Endodermal cell (in vitro differentiated cells): ENCODE measurements at regions not wholly inside any gene's neighbourhood (a gene's known extent, or its start where the extent isn't known, plus 50 kb on each side); places are given as distances from the start of the nearest gene placed in this dataset.

ENCODE experiments used
- DNase-seq: peaks from one replicate; pipeline ENCODE4 v3.0.0-alpha.2; 2017
- H3K27ac ChIP-seq: 2 replicates; pipeline ENCODE4 v1.5.1; 2013; ENCODE audit warnings: mild to moderate bottlenecking, low read depth, low read length, moderate library complexity
- H3K27me3 ChIP-seq: 2 replicates; pipeline ENCODE4 v1.6.1; 2013; ENCODE audit warnings: mild to moderate bottlenecking, low read length, moderate library complexity; ENCODE audit not compliant: insufficient read depth, control insufficient read depth, poor library complexity, severe bottlenecking
- H3K36me3 ChIP-seq: 2 replicates; pipeline ENCODE4 v1.7.0; 2013; ENCODE audit warnings: mild to moderate bottlenecking, low read length, moderate library complexity; ENCODE audit not compliant: control insufficient read depth, insufficient read depth
- H3K4me1 ChIP-seq: one replicate; pipeline ENCODE4 v1.7.0; 2013; ENCODE audit warnings: low read length; ENCODE audit not compliant: control insufficient read depth, insufficient read depth
- H3K4me3 ChIP-seq: 2 replicates; pipeline ENCODE4 v1.5.1; 2013; ENCODE audit warnings: mild to moderate bottlenecking, low read length, moderate library complexity
- H3K9ac ChIP-seq: 2 replicates; pipeline ENCODE4 v1.6.1; 2013; ENCODE audit warnings: mild to moderate bottlenecking, low read length, moderate library complexity; ENCODE audit not compliant: poor library complexity, severe bottlenecking; ENCODE audit errors: extremely low read depth
- H3K9me3 ChIP-seq: 2 replicates; pipeline ENCODE4 v1.6.1; 2013; ENCODE audit warnings: mild to moderate bottlenecking, low read length, moderate library complexity; ENCODE audit not compliant: control insufficient read depth
- H3K27ac Mint-ChIP-seq: 2 replicates; pipeline ENCODE4 v1.8.0; 2020; ENCODE audit warnings: mixed read lengths
- H3K27me3 Mint-ChIP-seq: 2 replicates; pipeline ENCODE4 v1.8.0; 2021; ENCODE audit warnings: mild to moderate bottlenecking, mixed read lengths; ENCODE audit not compliant: insufficient read depth
- H3K36me3 Mint-ChIP-seq: 2 replicates; pipeline ENCODE4 v1.8.0; 2020; ENCODE audit warnings: low read depth, mixed read lengths
- H3K4me1 Mint-ChIP-seq: 2 replicates; pipeline ENCODE4 v1.8.0; 2020; ENCODE audit warnings: mixed read lengths
- H3K4me3 Mint-ChIP-seq: 2 replicates; pipeline ENCODE4 v1.8.0; 2020; ENCODE audit warnings: mild to moderate bottlenecking, moderate library complexity, mixed read lengths
- H3K9me3 Mint-ChIP-seq: 2 replicates; pipeline ENCODE4 v1.8.0; 2020; ENCODE audit warnings: mild to moderate bottlenecking, mixed read lengths
- CTCF ChIP-seq: fragments of 200-600 bp; sonication (generic); conservative IDR thresholded peaks from 2 replicates; pipeline ENCODE4 v1.5.0; 2021; ENCODE audit warnings: antibody characterized with exemption, mild to moderate bottlenecking
- WGBS, 2 experiments: methylation state at CpG; one replicate each; pipeline versions ENCODE4 v1.1.5 to v1.1.7; 2013; ENCODE audit warnings: missing lambda C conversion rate in 2 of 2, mixed read lengths in 1 of 2; ENCODE audit not compliant: insufficient coverage in 1 of 2, insufficient read length in 1 of 2; 5-methylcytosine and 5-hydroxymethylcytosine counted together

GRCh38 chr4:10364194-10364593, 93.0 kb downstream of the ZNF518B start:
- Histone ChIP-seq H3K4me3 (no peak overlapping the region), H3K36me3 (no peaks in the 10 kb centered on the region), H3K27me3 (peaks cover 11% of the 10 kb centered on the region), H3K9ac (no peak overlapping the region), H3K4me1 (no peaks in the 10 kb centered on the region), H3K9me3 (no peaks in the 10 kb centered on the region), H3K27ac (no peak overlapping the region)
- DNase-seq, result no peak
- no peaks in the 10 kb centered on the region for H3K9me3 Mint-ChIP-seq
- peaks cover 17% of the 10 kb centered on the region for H3K27me3 Mint-ChIP-seq
- no peak for TF ChIP-seq CTCF
- H3K4me3 Mint-ChIP-seq, result no peak overlapping the region
- 100% methylated on average over 2 of the region's 2 CpGs; no CpG with 5 or more reads in 1 of the 2 experiments for WGBS, 2 experiments
- no peaks in the 10 kb centered on the region for H3K36me3 Mint-ChIP-seq
- no peak overlapping the region for H3K27ac Mint-ChIP-seq
- no peaks in the 10 kb centered on the region for H3K4me1 Mint-ChIP-seq

- no peaks in the 10 kb centered on the region for H3K9me3 ChIP-seq
- H3K4me1 Mint-ChIP-seq, result no peaks in the 10 kb centered on the region
- TF ChIP-seq CTCF, result no peak
- DNase-seq, result no peak
- H3K9ac ChIP-seq, result no peak overlapping the region
- H3K9me3 Mint-ChIP-seq, result no peaks in the 10 kb centered on the region
- H3K4me3 ChIP-seq, result no peak overlapping the region
- H3K27me3 Mint-ChIP-seq, result peaks cover 13% of the 10 kb centered on the region
- H3K27ac ChIP-seq, result no peak overlapping the region
- H3K27ac Mint-ChIP-seq, result no peak overlapping the region
- no peaks in the 10 kb centered on the region for H3K36me3 ChIP-seq
- H3K4me3 Mint-ChIP-seq, result no peak overlapping the region
- no peaks in the 10 kb centered on the region for H3K36me3 Mint-ChIP-seq
- H3K4me1 ChIP-seq, result no peaks in the 10 kb centered on the region
- H3K27me3 ChIP-seq, result no peaks in the 10 kb centered on the region
Measured at GRCh38 chr4:10354746-10355145, 102.5 kb downstream of the ZNF518B start.

GRCh38 chr4:10354225-10354624, 103.0 kb downstream of the ZNF518B start:
- Histone ChIP-seq H3K36me3 (no peaks in the 10 kb centered on the region), H3K9me3 (no peaks in the 10 kb centered on the region), H3K4me3 (no peak overlapping the region), H3K4me1 (no peaks in the 10 kb centered on the region), H3K27ac (no peak overlapping the region), H3K27me3 (no peaks in the 10 kb centered on the region), H3K9ac (no peak overlapping the region)
- Mint-ChIP-seq H3K9me3 (no peaks in the 10 kb centered on the region), H3K4me1 (no peaks in the 10 kb centered on the region), H3K36me3 (no peaks in the 10 kb centered on the region), H3K27me3 (peaks cover 12% of the 10 kb centered on the region), H3K4me3 (no peak overlapping the region), H3K27ac (no peak overlapping the region)
- 73 to 97% methylated on average over 2 of the region's 2 CpGs for WGBS, 2 experiments
- TF ChIP-seq CTCF, result no peak
- DNase-seq, result no peak
